K562 (cell line): ENCODE measurements at regions not wholly inside any gene's neighbourhood (a gene's known extent, or its start where the extent isn't known, plus 50 kb on each side); places are given as distances from the start of the nearest gene placed in this dataset.

Experiments
- ATAC-seq: fragments of 200-7000 bp; cut with Tn5 transposase; 3 replicates; pipeline ENCODE4 v1.9.1; 2020; ENCODE audit warnings: moderate library complexity
- BruUV-seq: library from RNA; stranded (reverse); fragments of 400-500 nt; replicated peaks from 2 replicates; lab custom pipeline; 2021; lab: Mats Ljungman, UMichigan
- CTCF ChIA-PET: fragments of 300-600 bp; formaldehyde crosslinking; extraction: SDS; loops from one replicate; lab custom pipeline; 2021; ENCODE audit warnings: low intra/inter-chr PET ratio; lab: Yijun Ruan, JAX
- POLR2A ChIA-PET: fragments of 300-600, 350-650 bp; sonication (Branson Sonifier 250); formaldehyde crosslinking; extraction: SDS; loops from one replicate; lab custom pipeline; 2021; ENCODE audit warnings: antibody characterized with exemption, inconsistent platforms; lab: Yijun Ruan, JAX
- DNase-seq, 4 experiments: peaks; one replicate each; pipeline versions ENCODE4 v3.0.0 to v3.0.0-alpha.2; 2011 to 2018; ENCODE audit warnings: low spot score in 3 of 4, mixed read lengths in 3 of 4; ENCODE audit errors: extremely low read depth in 1 of 4
- FAIRE-seq: peaks from 2 replicates; lab custom pipeline; 2011; peaks lifted over from hg19 to GRCh38; lab: Jason Lieb, UNC
- H2AFZ ChIP-seq: 2 replicates; pipeline ENCODE4 v1.6.0; 2011; ENCODE audit warnings: low read depth, low read length, control low read depth, inconsistent platforms
- H3K27ac ChIP-seq: fragments of 200-600 bp; 3 replicates; pipeline ENCODE4 v1.8.0; 2011; ENCODE audit warnings: low read depth, mild to moderate bottlenecking, control low read depth, inconsistent platforms, low read length, moderate library complexity, mixed read lengths; ENCODE audit errors: extremely low read depth
- H3K27me3 ChIP-seq, 2 experiments: fragments of 300-600 bp in 1 of 2; 2 replicates in 1 of 2; 3 replicates in 1 of 2; pipeline versions ENCODE4 v1.6.0 to v1.8.0; 2011; ENCODE audit warnings: inconsistent platforms in 2 of 2, low read length in 2 of 2, mild to moderate bottlenecking in 1 of 2, mixed read lengths in 1 of 2, moderate library complexity in 1 of 2; ENCODE audit not compliant: control insufficient read depth in 2 of 2, insufficient read depth in 2 of 2
- H3K36me3 ChIP-seq: fragments of 300-600 bp; 3 replicates; pipeline ENCODE4 v1.8.0; 2011; ENCODE audit warnings: mild to moderate bottlenecking, low read length, inconsistent platforms; ENCODE audit not compliant: control insufficient read depth, insufficient read depth
- H3K4me1 ChIP-seq, 2 experiments: fragments of 200-600 bp in 1 of 2; replicated peaks in 1 of 2; 2 replicates in 1 of 2; 3 replicates in 1 of 2; pipeline versions ENCODE4 v1.5.1 to v1.8.0; 2011; ENCODE audit warnings: inconsistent platforms in 2 of 2, low read length in 2 of 2, mild to moderate bottlenecking in 1 of 2, mixed read lengths in 1 of 2, moderate library complexity in 1 of 2; ENCODE audit not compliant: control insufficient read depth in 2 of 2, insufficient read depth in 2 of 2
- H3K4me2 ChIP-seq: 2 replicates; pipeline ENCODE4 v1.6.1; 2011; ENCODE audit warnings: low read length, control low read depth, inconsistent platforms, mixed read lengths; ENCODE audit not compliant: insufficient read depth
- H3K4me3 ChIP-seq: fragments of 200-600 bp; sonication (generic), shearing (Covaris generic); 2 replicates; pipeline ENCODE4 v1.5.1; 2016; ENCODE audit warnings: control low read depth, inconsistent platforms
- H3K79me2 ChIP-seq: fragments of 200-600 bp; 3 replicates; pipeline ENCODE4 v1.8.0; 2011; ENCODE audit warnings: low read length, inconsistent platforms; ENCODE audit not compliant: control insufficient read depth, insufficient read depth
- H3K9ac ChIP-seq, 2 experiments: 2 replicates each; pipeline versions ENCODE4 v1.6.0 to v1.6.1; 2011; ENCODE audit warnings: low read depth in 2 of 2, low read length in 2 of 2, control low read depth in 1 of 2, inconsistent platforms in 1 of 2, mild to moderate bottlenecking in 1 of 2, mixed read lengths in 1 of 2; ENCODE audit not compliant: insufficient read depth in 1 of 2
- H3K9me1 ChIP-seq: one replicate; pipeline ENCODE4 v1.6.0; 2011; ENCODE audit warnings: inconsistent platforms, mild to moderate bottlenecking, low read length, moderate library complexity; ENCODE audit not compliant: control insufficient read depth, insufficient read depth
- H3K9me3 ChIP-seq: replicated peaks from 2 replicates; pipeline ENCODE4 v1.5.1; 2011; ENCODE audit warnings: low read depth, low read length, inconsistent platforms; ENCODE audit not compliant: control insufficient read depth, insufficient read depth
- H4K20me1 ChIP-seq: replicated peaks from 2 replicates; pipeline ENCODE4 v1.6.1; 2011; ENCODE audit warnings: low read length, inconsistent platforms, mixed read lengths; ENCODE audit not compliant: control insufficient read depth, insufficient read depth
- EZH2 ChIP-seq: IDR thresholded peaks from 2 replicates; pipeline ENCODE4 v1.6.1; 2012; ENCODE audit warnings: low read depth, mild to moderate bottlenecking, inconsistent platforms, low read length, borderline replicate concordance
- GATA2 ChIP-seq: sonication (generic); formaldehyde crosslinking; IDR thresholded peaks from 2 replicates; pipeline ENCODE4 v1.4.0; 2020; ENCODE audit warnings: mild to moderate bottlenecking, missing genetic modification reagents
- HDAC3 ChIP-seq: fragments of 450-650 bp; IDR thresholded peaks from 2 replicates; pipeline ENCODE4 v1.6.1; 2018; ENCODE audit warnings: borderline replicate concordance, mild to moderate bottlenecking, moderate library complexity; ENCODE audit not compliant: partially characterized antibody
- IRF2 ChIP-seq: sonication (generic); formaldehyde crosslinking; IDR thresholded peaks from 2 replicates; pipeline ENCODE4 v1.8.1; 2022; ENCODE audit warnings: mild to moderate bottlenecking, missing genetic modification reagents
- MEF2A ChIP-seq: IDR thresholded peaks from 2 replicates; pipeline ENCODE4 v1.6.1; 2011; ENCODE audit warnings: low read depth, mild to moderate bottlenecking, low read length, moderate library complexity; ENCODE audit not compliant: control insufficient read depth
- MTA3 ChIP-seq: fragments of 450-650 bp; formaldehyde crosslinking; IDR thresholded peaks from 2 replicates; pipeline ENCODE4 v1.6.1; 2017; ENCODE audit warnings: mild to moderate bottlenecking, borderline replicate concordance
- NCOA2 ChIP-seq, 2 experiments: fragments of 450-650 bp; IDR thresholded peaks; 2 replicates each; pipeline ENCODE4 v1.6.1; 2018; ENCODE audit warnings: mild to moderate bottlenecking in 2 of 2, moderate library complexity in 1 of 2; ENCODE audit not compliant: partially characterized antibody in 2 of 2
- NRF1 ChIP-seq, 2 experiments: fragments of 450-650 bp; IDR thresholded peaks in 1 of 2; conservative IDR thresholded peaks in 1 of 2; 2 replicates each; pipeline ENCODE4 v1.6.1; 2014; ENCODE audit warnings: mild to moderate bottlenecking in 2 of 2
- RAD51 ChIP-seq: fragments of 450-650 bp; IDR thresholded peaks from 2 replicates; pipeline ENCODE4 v1.7.1; 2016; ENCODE audit warnings: low read depth, mild to moderate bottlenecking, borderline replicate concordance
- ZFP30 ChIP-seq: fragments of 250-450 bp; sonication (Bioruptor Pico); IDR thresholded peaks from 2 replicates; pipeline ENCODE4 v1.8.0; 2022; ENCODE audit warnings: moderate library complexity, mild to moderate bottlenecking, inconsistent platforms, borderline replicate concordance
- ZNF124 ChIP-seq: sonication (generic); formaldehyde crosslinking; IDR thresholded peaks from 2 replicates; pipeline ENCODE4 v1.8.1; 2022; ENCODE audit warnings: missing genetic modification reagents
- ZNF354B ChIP-seq: fragments of 250-450 bp; sonication (Bioruptor Pico); IDR thresholded peaks from 2 replicates; pipeline ENCODE4 v1.4.0; 2020
- ZNF668 ChIP-seq: fragments of 250-450 bp; sonication (Bioruptor Pico); IDR thresholded peaks from 2 replicates; pipeline ENCODE4 v1.8.0; 2022; ENCODE audit warnings: mild to moderate bottlenecking, inconsistent platforms
- WGBS: fragments of 100-300 bp; shearing (Covaris generic); methylation state at CpG from one replicate; pipeline ENCODE4 v1.1.6; 2016; ENCODE audit warnings: low coverage, mixed read lengths; ENCODE audit not compliant: insufficient coverage; ENCODE audit errors: missing lambda C conversion rate; 5-methylcytosine and 5-hydroxymethylcytosine counted together
- in situ Hi-C: fragments of 300-500 bp; cut with MboI; formaldehyde crosslinking; loops from 4 replicates; pipeline ENCODE4 v1.15.0; 2018; ENCODE audit warnings: inconsistent platforms, mixed read lengths
- intact Hi-C: fragments of 100-400 bp; cut with micrococcal nuclease; formaldehyde crosslinking; loops from 2 replicates; pipeline ENCODE4 v1.14.2; 2022
- TF ChIP-seq, protein P1 (sequence below): fragments of 450-650 bp; IDR thresholded peaks from 2 replicates; pipeline ENCODE4 v1.6.1; 2016
- TF ChIP-seq, protein P2 (sequence below): fragments of 250-450 bp; sonication (Bioruptor Pico); IDR thresholded peaks from 2 replicates; pipeline ENCODE4 v1.4.0; 2020; ENCODE audit warnings: mild to moderate bottlenecking, moderate library complexity
- TF ChIP-seq, protein P3 (sequence below): IDR thresholded peaks from 2 replicates; pipeline ENCODE4 v1.6.1; 2011; ENCODE audit warnings: borderline replicate concordance, low read depth, mild to moderate bottlenecking, moderate library complexity, low read length; ENCODE audit not compliant: insufficient read depth, poor library complexity, severe bottlenecking
- TF ChIP-seq, protein P4 (sequence below): fragments of 450-650 bp; conservative IDR thresholded peaks from 2 replicates; pipeline ENCODE4 v1.6.1; 2016; ENCODE audit warnings: missing genetic modification characterization, low read depth, mild to moderate bottlenecking, control low read depth, missing compliant biosample characterization

GRCh38 chr16:64211331-64211730 lies 910.5 kb downstream of the CDH11 start:
- no peaks in the 10 kb centered on the region for H3K79me2 ChIP-seq
- FAIRE-seq (no peak), ATAC-seq (no peak), DNase-seq (no peak)
- no peak overlapping the region for H3K4me2 ChIP-seq
- H3K27ac ChIP-seq: no peak overlapping the region
- BruUV-seq: no TSS peak
- POLR2A ChIA-PET: no interaction called here
- no peaks in the 10 kb centered on the region for H4K20me1 ChIP-seq
- 0% methylated on average over 5 of the region's 5 CpGs for WGBS
- H3K4me1 ChIP-seq: no peaks in the 10 kb centered on the region
- H3K9me3 ChIP-seq: no peaks in the 10 kb centered on the region; the same call in 1 of the 2 replicates
- no peak overlapping the region for H2AFZ ChIP-seq
- intact Hi-C loops (no loop called here), in situ Hi-C loops (no loop called here)
- H3K36me3 ChIP-seq: no peaks in the 10 kb centered on the region
- H3K9me1 ChIP-seq: no peaks in the 10 kb centered on the region
- no peaks in the 10 kb centered on the region for H3K27me3 ChIP-seq
- no peak overlapping the region for H3K4me3 ChIP-seq
- CTCF ChIA-PET: no interaction called here
- H3K9ac ChIP-seq: no peak overlapping the region
- TF ChIP-seq ZFP30 (CRISPR knock-in tag) (no peak), RAD51 (no peak), GATA2 (CRISPR knock-in tag) (no peak), ZNF124 (CRISPR knock-in tag) (no peak), HDAC3 (no peak), ZNF668 (CRISPR knock-in tag) (no peak), NCOA2 (IDR thresholded peaks at IDR 0.05; ENCODE audit: partially characterized antibody in 2 of 2) (no peak), ZNF354B (CRISPR knock-in tag) (no peak), NRF1 (conservative IDR thresholded peaks at IDR 0.05 in 1 of 2, IDR thresholded peaks at IDR 0.05 in 1 of 2) (no peak), MTA3 (no peak), MEF2A (no peak), IRF2 (CRISPR knock-in tag) (no peak), EZH2 (no peak)
- TF ChIP-seq, protein P1, sequence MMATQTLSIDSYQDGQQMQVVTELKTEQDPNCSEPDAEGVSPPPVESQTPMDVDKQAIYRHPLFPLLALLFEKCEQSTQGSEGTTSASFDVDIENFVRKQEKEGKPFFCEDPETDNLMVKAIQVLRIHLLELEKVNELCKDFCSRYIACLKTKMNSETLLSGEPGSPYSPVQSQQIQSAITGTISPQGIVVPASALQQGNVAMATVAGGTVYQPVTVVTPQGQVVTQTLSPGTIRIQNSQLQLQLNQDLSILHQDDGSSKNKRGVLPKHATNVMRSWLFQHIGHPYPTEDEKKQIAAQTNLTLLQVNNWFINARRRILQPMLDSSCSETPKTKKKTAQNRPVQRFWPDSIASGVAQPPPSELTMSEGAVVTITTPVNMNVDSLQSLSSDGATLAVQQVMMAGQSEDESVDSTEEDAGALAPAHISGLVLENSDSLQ: no peak
- TF ChIP-seq, protein P2, sequence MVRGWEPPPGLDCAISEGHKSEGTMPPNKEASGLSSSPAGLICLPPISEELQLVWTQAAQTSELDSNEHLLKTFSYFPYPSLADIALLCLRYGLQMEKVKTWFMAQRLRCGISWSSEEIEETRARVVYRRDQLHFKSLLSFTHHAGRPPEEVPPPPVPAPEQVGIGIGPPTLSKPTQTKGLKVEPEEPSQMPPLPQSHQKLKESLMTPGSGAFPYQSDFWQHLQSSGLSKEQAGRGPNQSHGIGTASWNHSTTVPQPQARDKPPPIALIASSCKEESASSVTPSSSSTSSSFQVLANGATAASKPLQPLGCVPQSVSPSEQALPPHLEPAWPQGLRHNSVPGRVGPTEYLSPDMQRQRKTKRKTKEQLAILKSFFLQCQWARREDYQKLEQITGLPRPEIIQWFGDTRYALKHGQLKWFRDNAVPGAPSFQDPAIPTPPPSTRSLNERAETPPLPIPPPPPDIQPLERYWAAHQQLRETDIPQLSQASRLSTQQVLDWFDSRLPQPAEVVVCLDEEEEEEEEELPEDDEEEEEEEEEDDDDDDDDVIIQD (CRISPR knock-in tag): no peak
- TF ChIP-seq, protein P3, sequence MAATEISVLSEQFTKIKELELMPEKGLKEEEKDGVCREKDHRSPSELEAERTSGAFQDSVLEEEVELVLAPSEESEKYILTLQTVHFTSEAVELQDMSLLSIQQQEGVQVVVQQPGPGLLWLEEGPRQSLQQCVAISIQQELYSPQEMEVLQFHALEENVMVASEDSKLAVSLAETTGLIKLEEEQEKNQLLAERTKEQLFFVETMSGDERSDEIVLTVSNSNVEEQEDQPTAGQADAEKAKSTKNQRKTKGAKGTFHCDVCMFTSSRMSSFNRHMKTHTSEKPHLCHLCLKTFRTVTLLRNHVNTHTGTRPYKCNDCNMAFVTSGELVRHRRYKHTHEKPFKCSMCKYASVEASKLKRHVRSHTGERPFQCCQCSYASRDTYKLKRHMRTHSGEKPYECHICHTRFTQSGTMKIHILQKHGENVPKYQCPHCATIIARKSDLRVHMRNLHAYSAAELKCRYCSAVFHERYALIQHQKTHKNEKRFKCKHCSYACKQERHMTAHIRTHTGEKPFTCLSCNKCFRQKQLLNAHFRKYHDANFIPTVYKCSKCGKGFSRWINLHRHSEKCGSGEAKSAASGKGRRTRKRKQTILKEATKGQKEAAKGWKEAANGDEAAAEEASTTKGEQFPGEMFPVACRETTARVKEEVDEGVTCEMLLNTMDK: no peak
- TF ChIP-seq, protein P4, sequence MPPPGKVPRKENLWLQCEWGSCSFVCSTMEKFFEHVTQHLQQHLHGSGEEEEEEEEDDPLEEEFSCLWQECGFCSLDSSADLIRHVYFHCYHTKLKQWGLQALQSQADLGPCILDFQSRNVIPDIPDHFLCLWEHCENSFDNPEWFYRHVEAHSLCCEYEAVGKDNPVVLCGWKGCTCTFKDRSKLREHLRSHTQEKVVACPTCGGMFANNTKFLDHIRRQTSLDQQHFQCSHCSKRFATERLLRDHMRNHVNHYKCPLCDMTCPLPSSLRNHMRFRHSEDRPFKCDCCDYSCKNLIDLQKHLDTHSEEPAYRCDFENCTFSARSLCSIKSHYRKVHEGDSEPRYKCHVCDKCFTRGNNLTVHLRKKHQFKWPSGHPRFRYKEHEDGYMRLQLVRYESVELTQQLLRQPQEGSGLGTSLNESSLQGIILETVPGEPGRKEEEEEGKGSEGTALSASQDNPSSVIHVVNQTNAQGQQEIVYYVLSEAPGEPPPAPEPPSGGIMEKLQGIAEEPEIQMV: no peak
